ENCODE measurements at regions not wholly inside any gene's neighbourhood (a gene's known extent, or its start where the extent isn't known, plus 50 kb on each side); places are given as distances from the start of the nearest gene placed in this dataset.

DNA sequence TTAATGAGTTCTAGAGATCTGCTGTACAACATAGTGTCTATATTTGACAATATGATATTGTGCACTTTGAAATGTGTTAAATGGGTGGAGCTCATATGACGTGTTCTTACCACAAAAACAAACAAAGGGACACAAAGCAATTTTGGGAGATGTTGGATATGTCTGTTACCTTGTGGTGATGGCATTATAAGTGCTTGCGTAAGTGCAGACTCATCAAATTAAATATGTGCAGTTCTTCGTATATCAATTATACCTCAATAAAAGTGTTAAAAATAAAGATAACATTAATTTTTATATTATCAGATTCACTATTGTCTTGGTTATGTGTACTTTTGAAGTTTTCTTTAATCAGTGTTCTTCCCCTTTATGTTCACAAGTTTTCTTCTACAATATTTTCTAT is 372.9 kb upstream of the COBL start:
- in situ Hi-C loops (cut with HindIII; ENCODE audit: low pct_unique_long_range_greater_than_20kb, low sequenced_read_pairs) = no loop called here
- no peak for DNase-seq (ENCODE audit: low read depth)

DNA sequence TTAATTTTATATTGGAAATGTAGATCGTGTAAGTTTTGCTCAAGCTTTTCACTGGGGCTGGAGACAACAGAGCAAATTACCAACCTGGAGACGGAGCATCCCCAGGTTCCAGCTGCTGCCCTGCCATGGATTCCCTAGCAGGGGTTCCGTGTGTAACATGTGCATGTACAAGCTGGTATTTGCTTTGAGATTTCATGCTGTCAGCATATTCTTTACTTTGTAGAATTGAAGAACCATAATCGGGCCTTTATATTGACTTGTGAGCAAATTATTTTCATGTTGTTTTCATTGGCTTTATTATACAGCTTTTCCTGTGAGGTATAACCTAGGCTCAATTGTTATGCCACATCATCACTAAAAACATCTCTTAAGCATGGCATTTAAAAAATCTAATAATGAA is 369.2 kb upstream of the COBL start:
- DNase-seq (ENCODE audit: low read depth) = no peak
- in situ Hi-C loops (cut with HindIII; ENCODE audit: low pct_unique_long_range_greater_than_20kb, low sequenced_read_pairs) = no loop called here

- in situ Hi-C loops (cut with HindIII; ENCODE audit: low pct_unique_long_range_greater_than_20kb, low sequenced_read_pairs) = no loop called here
Measured at GRCh38 chr7:51680594-51681399, 364.2 kb upstream of the COBL start.

GRCh38 chr7:51679358-51679757 is 362.7 kb upstream of the COBL start:
- DNase-seq (ENCODE audit: low read depth) = no peak
- in situ Hi-C loops (cut with HindIII; ENCODE audit: low pct_unique_long_range_greater_than_20kb, low sequenced_read_pairs) = no loop called here

More at GRCh38 chr7:51680594-51681399, 364.2 kb upstream of the COBL start:
- no peak for DNase-seq (ENCODE audit: low read depth)

DNA sequence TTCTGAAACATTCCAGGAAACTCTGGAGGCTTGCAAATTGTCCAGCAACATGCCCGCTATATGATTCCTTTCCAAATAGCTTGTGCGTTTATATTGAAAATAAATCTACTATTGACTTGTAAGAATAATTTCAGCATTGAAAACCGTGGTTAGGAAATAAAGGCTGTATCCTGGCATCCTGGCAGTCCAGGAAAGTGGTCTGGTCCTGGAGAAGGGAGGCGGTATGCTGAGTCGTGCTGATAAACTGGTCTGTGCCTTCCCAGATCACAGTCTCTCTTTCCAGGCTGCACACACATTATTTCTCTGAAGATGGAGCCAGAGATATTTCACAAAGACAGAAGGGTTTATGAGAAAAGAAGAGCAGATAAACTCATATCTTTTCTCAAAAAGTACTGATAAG is 350.1 kb upstream of the COBL start:
- DNase-seq (ENCODE audit: low read depth) = no peak
- in situ Hi-C loops (cut with HindIII; ENCODE audit: low pct_unique_long_range_greater_than_20kb, low sequenced_read_pairs) = no loop called here

GRCh38 chr7:51666266-51666665 is 349.7 kb upstream of the COBL start:
- in situ Hi-C loops (cut with HindIII; ENCODE audit: low pct_unique_long_range_greater_than_20kb, low sequenced_read_pairs) = no loop called here
- no peak for DNase-seq (ENCODE audit: low read depth)

- in situ Hi-C loops (cut with HindIII; ENCODE audit: low pct_unique_long_range_greater_than_20kb, low sequenced_read_pairs) = no loop called here
- no peak for DNase-seq (ENCODE audit: low read depth)
Measured at GRCh38 chr7:51665045-51665780, 348.6 kb upstream of the COBL start.

- in situ Hi-C loops (cut with HindIII; ENCODE audit: low pct_unique_long_range_greater_than_20kb, low sequenced_read_pairs) = no loop called here
- DNase-seq (ENCODE audit: low read depth) = no peak
Measured at GRCh38 chr7:51660516-51660915, 343.9 kb upstream of the COBL start.

DNA sequence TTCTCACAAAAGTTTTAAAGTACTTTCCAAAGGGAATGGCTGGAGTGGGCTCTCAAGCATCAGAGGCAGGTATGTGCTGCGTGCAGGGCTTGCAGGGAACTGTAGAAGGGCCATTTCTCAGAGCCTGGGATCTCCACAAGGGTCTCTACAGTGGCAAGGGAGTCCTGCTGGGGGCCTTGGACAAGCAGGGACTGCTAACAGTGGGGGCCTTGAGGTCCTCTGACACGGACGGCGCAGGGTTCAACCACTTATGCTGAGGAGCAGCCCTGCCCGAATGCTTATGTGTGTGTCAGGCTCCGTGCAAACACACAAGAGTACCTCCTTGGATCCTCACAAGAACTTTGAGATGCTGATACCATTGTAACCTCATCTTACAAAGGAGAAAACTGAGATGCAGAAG is 342.1 kb upstream of the COBL start:
- in situ Hi-C loops (cut with HindIII; ENCODE audit: low pct_unique_long_range_greater_than_20kb, low sequenced_read_pairs) = no loop called here
- no peak for DNase-seq (ENCODE audit: low read depth)

DNA sequence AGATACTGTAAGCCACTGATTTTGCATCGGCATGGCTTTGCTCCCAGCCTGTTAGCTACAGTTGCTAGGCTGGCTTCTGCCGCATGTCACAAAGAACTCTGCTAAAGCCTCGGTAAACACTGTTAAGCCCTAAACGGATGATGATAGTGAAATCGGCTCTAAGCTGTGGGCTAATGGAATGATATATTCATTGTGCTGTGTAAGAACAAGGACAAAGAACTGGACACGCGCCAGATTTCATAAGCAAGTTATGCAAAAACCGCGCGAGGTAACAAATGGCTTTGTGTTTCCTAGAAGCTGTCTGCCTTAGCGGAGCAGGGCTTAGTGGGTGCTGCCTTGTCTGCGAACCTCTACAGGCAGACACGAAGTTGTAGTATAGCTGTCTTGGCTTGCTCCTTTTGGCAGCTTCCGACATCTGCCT is 331.3 kb upstream of the COBL start:
- in situ Hi-C loops (cut with HindIII; ENCODE audit: low pct_unique_long_range_greater_than_20kb, low sequenced_read_pairs) = no loop called here
- no peak for DNase-seq (ENCODE audit: low read depth)

GRCh38 chr7:51647486-51647885 is 330.9 kb upstream of the COBL start:
- in situ Hi-C loops (cut with HindIII; ENCODE audit: low pct_unique_long_range_greater_than_20kb, low sequenced_read_pairs) = no loop called here
- DNase-seq (ENCODE audit: low read depth) = no peak

DNA sequence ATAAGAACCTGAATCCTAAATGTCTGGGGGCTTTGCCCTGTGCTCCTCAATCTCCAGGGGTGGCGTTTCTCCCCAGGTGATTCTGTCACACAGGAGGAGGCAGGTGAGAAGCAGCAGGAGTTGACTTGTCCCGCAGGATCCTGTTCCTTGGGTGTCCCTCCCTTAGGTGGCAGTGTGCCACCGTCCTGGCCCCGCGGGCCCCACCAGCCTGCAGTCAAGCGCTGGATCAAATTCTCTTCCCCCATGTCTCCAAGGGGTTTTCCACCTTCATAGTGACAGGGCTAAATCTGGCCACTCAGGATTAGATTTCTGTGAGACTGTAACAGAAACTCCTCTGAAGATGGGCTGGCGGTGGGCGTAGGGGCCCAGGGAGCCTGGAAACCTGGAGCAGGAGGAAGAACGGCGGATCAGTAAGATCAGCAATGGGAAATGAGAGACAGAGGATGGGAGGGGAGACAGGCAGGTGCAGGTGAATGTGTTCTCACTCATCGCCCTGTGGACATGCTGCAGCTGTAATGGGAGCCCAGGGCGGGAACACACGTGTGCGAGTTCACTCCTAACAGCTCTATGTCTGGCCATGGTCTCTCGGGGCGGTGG is 329.2 kb upstream of the COBL start:
- DNase-seq (ENCODE audit: low read depth) = no peak
- in situ Hi-C loops (cut with HindIII; ENCODE audit: low pct_unique_long_range_greater_than_20kb, low sequenced_read_pairs) = no loop called here

DNA sequence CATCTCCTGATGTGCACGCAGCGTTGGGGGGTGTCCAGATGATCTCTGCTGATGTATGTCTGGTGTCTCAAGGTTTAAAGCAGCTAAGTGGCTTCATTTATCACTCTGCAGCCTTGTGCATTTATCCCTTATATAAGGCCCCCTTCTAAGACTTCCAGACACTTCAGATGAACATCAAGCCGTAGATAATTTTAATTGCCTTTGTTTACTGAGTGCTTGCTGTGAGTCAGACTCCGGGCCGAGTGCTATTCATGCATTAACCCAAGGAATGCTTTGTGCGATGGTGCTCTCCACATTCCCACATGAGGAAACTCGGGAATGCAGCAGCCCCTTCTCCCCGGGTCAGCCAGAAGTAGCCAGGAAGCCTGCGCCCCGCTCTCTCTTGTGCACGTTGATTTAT is 328.6 kb upstream of the COBL start:
- in situ Hi-C loops (cut with HindIII; ENCODE audit: low pct_unique_long_range_greater_than_20kb, low sequenced_read_pairs) = no loop called here

DNA sequence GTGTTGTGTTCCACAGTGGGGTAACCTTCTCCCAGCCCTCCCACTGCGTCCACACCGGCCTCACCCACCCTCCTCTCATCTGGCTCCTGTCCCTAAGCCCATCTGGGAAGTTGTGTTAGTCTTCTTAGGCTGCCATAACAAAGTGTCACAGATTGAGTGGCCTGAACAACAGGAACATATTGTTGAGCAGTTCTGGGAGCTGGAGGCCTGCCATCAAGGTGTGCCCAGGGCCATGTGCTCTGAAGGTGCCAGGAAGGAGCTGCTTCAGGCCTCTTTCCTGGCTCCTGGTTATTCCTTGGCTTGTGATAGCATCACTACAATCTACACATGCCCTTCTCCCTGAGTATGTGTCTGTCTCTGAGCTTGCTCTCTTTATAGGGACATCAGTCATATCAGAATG is 327.6 kb upstream of the COBL start:
- DNase-seq (ENCODE audit: low read depth) = no peak
- in situ Hi-C loops (cut with HindIII; ENCODE audit: low pct_unique_long_range_greater_than_20kb, low sequenced_read_pairs) = no loop called here

More for the DNA sequence above, 328.6 kb upstream of the COBL start:
- no peak for DNase-seq (ENCODE audit: low read depth)

DNA sequence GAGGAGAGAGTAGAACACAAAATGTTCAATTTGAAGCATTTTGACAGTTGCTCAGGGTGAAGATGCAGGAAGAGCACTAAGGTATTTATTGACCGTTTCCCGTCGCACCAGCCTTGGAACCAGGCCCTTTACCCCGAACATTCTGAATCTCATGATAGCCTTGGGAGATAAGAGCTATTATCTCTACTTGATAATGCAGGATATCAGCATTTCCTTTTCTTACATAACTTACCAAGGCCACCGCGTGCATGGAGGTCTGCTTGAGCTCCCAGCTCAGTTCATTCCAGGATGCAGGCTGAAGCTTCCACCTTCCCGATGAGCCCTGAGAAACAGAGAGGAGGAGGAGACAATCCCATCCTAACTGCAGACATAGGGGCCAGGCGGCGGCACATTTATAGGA is 324.2 kb upstream of the COBL start:
- in situ Hi-C loops (cut with HindIII; ENCODE audit: low pct_unique_long_range_greater_than_20kb, low sequenced_read_pairs) = no loop called here
- DNase-seq (ENCODE audit: low read depth) = no peak

DNA sequence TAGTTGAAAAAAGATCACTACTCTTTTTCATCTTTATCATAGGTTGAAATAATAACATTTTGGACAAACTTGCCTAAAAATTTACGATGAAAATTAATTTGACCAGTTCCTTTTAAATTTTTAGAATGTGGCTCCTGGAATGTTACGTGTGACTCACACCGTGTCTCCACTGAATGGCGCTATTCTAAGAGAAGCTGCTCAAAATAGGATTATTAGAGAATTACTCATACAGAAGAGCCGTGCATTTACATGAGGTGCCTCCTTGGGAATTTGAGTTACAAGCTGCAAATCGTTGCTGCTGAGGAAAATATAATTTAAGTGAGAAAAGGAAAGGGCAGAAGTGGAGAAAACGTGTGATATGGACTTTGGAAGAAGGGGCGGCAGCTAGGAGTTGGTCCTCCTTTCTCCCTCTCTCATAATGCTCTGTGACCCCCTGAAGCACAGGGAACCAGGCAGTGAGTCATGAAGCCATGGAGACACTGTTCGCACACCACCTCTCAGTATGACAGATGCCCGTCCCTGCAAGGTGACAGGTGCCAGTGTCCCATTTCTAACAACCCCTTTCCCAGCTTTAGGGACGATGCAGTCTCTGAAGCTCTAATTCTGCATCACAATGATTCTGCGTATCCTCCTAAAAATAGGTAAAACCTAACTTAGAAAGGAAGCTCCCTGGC is 323.2 kb upstream of the COBL start:
- DNase-seq (ENCODE audit: low read depth) = no peak
- in situ Hi-C loops (cut with HindIII; ENCODE audit: low pct_unique_long_range_greater_than_20kb, low sequenced_read_pairs) = no loop called here

DNA sequence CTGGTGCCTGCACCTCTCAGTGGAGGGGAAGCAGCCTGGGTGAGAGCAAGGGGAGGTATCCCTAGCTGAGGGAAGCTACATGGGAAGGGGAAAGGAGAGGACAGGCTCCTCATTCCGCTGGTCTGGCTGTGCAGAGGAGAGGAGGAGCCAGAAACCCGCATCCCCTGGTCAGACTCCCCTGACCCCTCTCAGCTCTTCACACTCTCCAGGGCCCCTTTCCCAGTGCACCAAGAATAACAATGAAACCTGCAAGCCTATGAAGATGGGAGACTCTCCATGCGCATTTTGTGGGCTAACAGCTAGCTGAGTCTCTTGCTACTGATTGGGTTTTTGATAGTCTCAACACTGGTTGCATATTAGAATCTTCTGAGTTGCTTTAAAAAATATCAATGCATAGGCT is 319.9 kb upstream of the COBL start:
- in situ Hi-C loops (cut with HindIII; ENCODE audit: low pct_unique_long_range_greater_than_20kb, low sequenced_read_pairs) = no loop called here

DNA sequence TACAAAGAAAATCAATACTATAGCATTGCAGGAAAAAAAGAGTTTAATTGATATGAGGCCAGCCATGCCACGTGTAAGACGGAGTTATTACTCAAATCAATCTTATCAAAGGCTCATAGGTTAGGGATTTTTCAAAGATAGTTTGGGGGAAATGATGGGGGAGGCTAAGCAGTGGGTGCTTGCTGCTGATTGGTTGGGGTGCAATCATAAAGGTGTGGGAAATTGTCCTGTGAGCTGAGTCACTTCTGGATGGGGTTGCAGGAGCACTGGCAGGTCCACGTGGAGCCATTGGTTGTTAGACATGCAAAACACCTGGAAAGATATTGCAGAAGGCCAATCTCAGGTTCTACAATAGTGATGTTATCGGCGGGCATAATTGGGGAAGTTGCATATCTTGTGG is 319.2 kb upstream of the COBL start:
- in situ Hi-C loops (cut with HindIII; ENCODE audit: low pct_unique_long_range_greater_than_20kb, low sequenced_read_pairs) = no loop called here
- DNase-seq (ENCODE audit: low read depth) = no peak

More for the DNA sequence above, 319.9 kb upstream of the COBL start:
- DNase-seq (ENCODE audit: low read depth) = no peak

- in situ Hi-C loops (cut with HindIII; ENCODE audit: low pct_unique_long_range_greater_than_20kb, low sequenced_read_pairs) = no loop called here
- DNase-seq (ENCODE audit: low read depth) = no peak
Measured at GRCh38 chr7:51634538-51634937, 317.9 kb upstream of the COBL start.

Measured in Caki2 (cell line).